BE2C (cell line): ENCODE measurements at regions not wholly inside any gene's neighbourhood (a gene's known extent, or its start where the extent isn't known, plus 50 kb on each side); places are given as distances from the start of the nearest gene placed in this dataset.

ENCODE experiments used
- DNase-seq: peaks from one replicate; pipeline ENCODE4 v3.0.0-alpha.2; 2020
- H3K27me3 ChIP-seq: fragments of 250-450 bp; sonication (Bioruptor Pico); 2 replicates; pipeline ENCODE4 v1.5.1; 2020; ENCODE audit warnings: mild to moderate bottlenecking
- H3K36me3 ChIP-seq: fragments of 250-450 bp; sonication (Bioruptor Pico); 2 replicates; pipeline ENCODE4 v1.5.1; 2020; ENCODE audit warnings: mild to moderate bottlenecking
- H3K4me1 ChIP-seq: fragments of 250-450 bp; sonication (Bioruptor Pico); 2 replicates; pipeline ENCODE4 v1.5.1; 2020
- H3K4me3 ChIP-seq: 2 replicates; pipeline ENCODE4 v1.5.1; 2011; ENCODE audit warnings: low read depth, low read length
- H3K9me3 ChIP-seq: fragments of 250-450 bp; sonication (Bioruptor Pico); 2 replicates; pipeline ENCODE4 v1.5.1; 2020
- TF ChIP-seq, protein P1 (sequence below): IDR thresholded peaks from 2 replicates; pipeline ENCODE4 v1.5.1; 2012; ENCODE audit warnings: mild to moderate bottlenecking, low read depth, low read length

DNA sequence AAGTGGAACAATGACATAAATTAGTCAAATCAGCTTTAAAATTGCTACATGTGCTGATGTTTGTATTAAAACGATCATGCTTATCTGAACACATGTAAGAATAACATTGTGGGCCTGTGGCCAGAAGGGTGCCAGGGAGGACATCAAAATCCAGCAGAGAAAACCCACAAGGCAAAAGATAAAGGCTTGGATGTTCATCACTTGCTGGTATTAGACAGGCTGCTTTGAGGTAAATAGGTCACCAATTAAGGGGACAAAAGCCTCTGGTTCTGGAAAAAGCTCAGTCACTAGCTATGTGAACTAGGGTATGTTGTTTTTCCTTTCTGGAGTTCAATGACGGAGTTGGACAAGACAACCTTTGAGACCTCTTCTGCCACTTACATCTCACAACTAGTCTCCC is 74.4 kb upstream of the TMEM108 start:
- TF ChIP-seq, protein P1, sequence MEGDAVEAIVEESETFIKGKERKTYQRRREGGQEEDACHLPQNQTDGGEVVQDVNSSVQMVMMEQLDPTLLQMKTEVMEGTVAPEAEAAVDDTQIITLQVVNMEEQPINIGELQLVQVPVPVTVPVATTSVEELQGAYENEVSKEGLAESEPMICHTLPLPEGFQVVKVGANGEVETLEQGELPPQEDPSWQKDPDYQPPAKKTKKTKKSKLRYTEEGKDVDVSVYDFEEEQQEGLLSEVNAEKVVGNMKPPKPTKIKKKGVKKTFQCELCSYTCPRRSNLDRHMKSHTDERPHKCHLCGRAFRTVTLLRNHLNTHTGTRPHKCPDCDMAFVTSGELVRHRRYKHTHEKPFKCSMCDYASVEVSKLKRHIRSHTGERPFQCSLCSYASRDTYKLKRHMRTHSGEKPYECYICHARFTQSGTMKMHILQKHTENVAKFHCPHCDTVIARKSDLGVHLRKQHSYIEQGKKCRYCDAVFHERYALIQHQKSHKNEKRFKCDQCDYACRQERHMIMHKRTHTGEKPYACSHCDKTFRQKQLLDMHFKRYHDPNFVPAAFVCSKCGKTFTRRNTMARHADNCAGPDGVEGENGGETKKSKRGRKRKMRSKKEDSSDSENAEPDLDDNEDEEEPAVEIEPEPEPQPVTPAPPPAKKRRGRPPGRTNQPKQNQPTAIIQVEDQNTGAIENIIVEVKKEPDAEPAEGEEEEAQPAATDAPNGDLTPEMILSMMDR: no peak
- Histone ChIP-seq H3K9me3 (no peaks in the 10 kb centered on the region), H3K27me3 (no peaks in the 10 kb centered on the region), H3K4me3 (no peak overlapping the region), H3K4me1 (peaks cover 15% of the 10 kb centered on the region), H3K36me3 (no peaks in the 10 kb centered on the region)
- no peak for DNase-seq

DNA sequence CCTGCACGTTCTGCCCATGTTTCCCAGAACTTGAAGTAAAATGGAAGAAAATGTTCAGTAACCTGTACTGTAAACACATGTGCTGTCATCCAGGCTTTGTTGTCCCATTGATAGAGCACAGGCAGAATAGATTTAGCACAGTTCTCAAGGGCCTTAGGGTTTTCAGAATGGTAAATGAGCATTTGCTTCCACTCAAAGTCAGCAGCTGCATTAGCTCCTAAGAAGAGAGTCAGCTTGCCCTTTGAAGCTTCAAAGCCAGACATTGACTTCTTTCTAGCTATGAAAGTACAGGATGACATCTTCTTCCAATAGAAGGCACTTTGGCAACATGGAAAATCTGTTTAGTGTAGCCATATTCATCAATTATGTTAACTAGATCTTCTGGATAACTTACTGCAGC is 76.2 kb upstream of the TMEM108 start:
- TF ChIP-seq, protein P1: no peak
- Histone ChIP-seq H3K4me1 (peaks cover 15% of the 10 kb centered on the region), H3K36me3 (no peaks in the 10 kb centered on the region)

DNA sequence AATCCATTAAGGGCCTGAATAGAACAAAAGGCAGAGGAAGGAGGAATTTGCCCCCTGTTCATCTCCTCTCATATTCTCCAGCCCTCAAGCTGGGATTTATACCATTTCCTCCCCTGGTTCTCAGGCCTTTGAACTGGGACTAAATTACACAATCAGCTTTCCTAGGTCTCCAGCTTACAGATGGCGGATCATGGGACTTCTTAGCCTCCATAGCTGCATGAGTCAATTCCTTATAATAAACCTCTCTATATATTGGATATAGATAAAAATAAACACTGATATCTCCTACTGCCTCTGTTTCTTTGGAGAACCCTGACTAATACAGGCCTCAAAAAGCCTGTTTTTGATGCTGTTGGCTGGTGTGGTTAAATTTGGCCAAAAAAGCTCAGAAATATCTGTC is 84.5 kb upstream of the TMEM108 start:
- Histone ChIP-seq H3K36me3 (no peaks in the 10 kb centered on the region), H3K27me3 (no peaks in the 10 kb centered on the region), H3K4me1 (no peaks in the 10 kb centered on the region), H3K4me3 (no peak overlapping the region), H3K9me3 (no peaks in the 10 kb centered on the region)
- DNase-seq: no peak
- TF ChIP-seq, protein P1: no peak

More for the DNA sequence above, 76.2 kb upstream of the TMEM108 start:
- Histone ChIP-seq H3K9me3 (no peaks in the 10 kb centered on the region), H3K27me3 (no peaks in the 10 kb centered on the region), H3K4me3 (no peak overlapping the region)
- DNase-seq: no peak

DNA sequence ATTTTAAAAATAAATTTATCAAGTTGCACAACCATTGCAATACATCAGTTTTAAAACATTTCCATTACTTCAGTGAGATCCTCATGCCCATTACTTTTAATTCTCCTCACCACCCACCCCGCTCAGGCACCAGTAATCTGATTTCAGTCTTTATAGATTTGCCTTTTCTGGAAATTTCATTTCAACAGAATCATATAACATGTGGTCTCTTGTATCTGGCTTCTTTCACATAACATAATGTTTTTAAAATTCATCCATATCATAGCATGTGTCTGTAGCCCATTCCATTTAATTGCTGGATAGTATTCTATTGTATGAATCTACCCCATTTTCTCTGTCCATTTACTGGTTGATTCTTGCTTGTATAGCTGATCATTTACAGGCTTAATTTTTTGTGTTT is 110.3 kb upstream of the TMEM108 start:
- DNase-seq: no peak

DNA sequence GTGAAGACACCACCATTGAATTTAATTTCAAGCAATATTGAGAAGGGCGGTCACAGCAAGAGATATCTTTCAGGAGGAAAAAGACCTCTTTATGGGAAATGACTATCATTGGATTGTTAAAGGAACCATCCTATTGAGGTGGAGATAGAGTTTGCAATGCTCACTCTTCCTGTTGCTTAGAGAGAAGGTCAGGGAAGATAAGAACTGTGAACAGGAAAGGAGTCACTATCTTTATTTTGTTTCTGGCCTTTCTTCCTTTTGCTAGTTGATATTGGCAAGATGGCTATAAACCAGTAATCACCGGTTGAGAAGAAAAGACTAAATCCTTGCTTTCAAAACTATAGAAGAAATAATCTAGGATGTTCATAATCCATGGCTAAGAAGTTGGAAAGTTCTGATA is 112.1 kb upstream of the TMEM108 start:
- Histone ChIP-seq H3K9me3 (no peaks in the 10 kb centered on the region), H3K4me1 (no peaks in the 10 kb centered on the region; the same call in 1 of the 2 replicates), H3K27me3 (no peaks in the 10 kb centered on the region), H3K4me3 (no peak overlapping the region), H3K36me3 (no peaks in the 10 kb centered on the region)
- DNase-seq: no peak
- TF ChIP-seq, protein P1: no peak

More for the DNA sequence above, 110.3 kb upstream of the TMEM108 start:
- Histone ChIP-seq H3K27me3 (no peaks in the 10 kb centered on the region), H3K4me1 (no peaks in the 10 kb centered on the region; the same call in 1 of the 2 replicates), H3K4me3 (no peak overlapping the region), H3K36me3 (no peaks in the 10 kb centered on the region), H3K9me3 (no peaks in the 10 kb centered on the region)
- TF ChIP-seq, protein P1: no peak

DNA sequence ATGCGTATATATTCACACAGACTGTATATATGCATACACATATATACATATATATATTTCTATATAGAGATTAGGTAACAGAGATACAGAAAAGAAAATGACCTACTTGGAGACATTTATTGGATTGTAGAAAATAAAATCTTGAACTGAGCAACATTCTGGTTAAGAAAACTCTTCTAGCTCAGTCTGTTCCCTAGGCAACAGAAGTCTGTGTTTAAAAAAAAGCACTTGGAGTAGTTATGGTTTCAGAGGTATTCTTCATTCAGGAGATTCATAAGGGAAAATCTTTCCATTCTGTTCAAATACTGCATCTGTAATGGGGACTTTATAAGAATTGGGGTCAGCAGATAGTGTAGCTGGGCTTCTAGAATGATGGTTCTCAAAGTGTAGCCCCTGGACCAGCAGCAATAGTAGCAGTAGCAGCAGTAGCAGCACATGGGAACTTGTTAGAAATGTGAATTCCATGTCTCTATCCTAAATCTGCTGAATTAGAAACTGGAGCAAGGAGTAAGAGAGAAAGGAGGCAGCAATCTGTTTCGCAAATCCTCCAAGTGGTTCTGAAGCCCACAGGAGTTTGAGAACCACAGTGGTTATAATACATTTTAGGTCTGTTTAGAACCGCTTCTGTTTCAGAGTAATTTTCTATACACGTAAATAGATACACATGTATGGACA is 112.8 kb upstream of the TMEM108 start:
- Histone ChIP-seq H3K4me3 (no peak overlapping the region), H3K4me1 (no peaks in the 10 kb centered on the region; the same call in 1 of the 2 replicates), H3K27me3 (no peaks in the 10 kb centered on the region), H3K9me3 (no peaks in the 10 kb centered on the region), H3K36me3 (no peaks in the 10 kb centered on the region)
- DNase-seq: no peak
- TF ChIP-seq, protein P1: no peak
